ENCODE measurements at regions not wholly inside any gene's neighbourhood (a gene's known extent, or its start where the extent isn't known, plus 50 kb on each side); places are given as distances from the start of the nearest gene placed in this dataset.

DNA sequence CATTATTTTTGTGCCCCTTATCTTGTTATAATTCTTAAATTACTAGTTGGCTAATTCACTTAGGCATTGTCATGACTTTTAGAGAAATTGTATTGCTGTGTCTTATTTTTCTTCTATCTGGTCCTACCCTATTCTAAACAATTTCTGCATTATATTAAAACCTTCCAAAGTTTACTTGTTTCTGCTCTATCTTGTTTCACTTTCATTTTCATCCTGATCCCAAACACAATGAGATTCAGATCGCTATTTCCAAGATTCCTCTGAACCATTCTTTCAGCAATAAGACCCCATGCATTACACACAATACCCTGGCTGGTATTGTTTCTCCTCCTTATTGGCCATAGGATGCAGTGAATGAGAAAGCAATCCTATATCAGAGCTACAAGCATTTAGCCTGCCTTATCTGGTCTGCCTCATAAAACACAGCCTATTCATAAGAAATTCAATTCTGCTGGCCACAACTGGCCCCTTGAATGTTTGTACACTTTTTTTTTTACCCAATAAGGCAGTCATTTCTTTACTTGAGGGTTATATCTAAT is 69.9 kb upstream of the POU3F2 start:
- TF ChIP-seq, protein P1, sequence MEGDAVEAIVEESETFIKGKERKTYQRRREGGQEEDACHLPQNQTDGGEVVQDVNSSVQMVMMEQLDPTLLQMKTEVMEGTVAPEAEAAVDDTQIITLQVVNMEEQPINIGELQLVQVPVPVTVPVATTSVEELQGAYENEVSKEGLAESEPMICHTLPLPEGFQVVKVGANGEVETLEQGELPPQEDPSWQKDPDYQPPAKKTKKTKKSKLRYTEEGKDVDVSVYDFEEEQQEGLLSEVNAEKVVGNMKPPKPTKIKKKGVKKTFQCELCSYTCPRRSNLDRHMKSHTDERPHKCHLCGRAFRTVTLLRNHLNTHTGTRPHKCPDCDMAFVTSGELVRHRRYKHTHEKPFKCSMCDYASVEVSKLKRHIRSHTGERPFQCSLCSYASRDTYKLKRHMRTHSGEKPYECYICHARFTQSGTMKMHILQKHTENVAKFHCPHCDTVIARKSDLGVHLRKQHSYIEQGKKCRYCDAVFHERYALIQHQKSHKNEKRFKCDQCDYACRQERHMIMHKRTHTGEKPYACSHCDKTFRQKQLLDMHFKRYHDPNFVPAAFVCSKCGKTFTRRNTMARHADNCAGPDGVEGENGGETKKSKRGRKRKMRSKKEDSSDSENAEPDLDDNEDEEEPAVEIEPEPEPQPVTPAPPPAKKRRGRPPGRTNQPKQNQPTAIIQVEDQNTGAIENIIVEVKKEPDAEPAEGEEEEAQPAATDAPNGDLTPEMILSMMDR (IDR thresholded peaks at IDR 0.05; ENCODE audit: insufficient read depth, missing control alignments): no peak
- DNase-seq (ENCODE audit: insufficient read length, low spot score) (no peak), FAIRE-seq (no peak)

DNA sequence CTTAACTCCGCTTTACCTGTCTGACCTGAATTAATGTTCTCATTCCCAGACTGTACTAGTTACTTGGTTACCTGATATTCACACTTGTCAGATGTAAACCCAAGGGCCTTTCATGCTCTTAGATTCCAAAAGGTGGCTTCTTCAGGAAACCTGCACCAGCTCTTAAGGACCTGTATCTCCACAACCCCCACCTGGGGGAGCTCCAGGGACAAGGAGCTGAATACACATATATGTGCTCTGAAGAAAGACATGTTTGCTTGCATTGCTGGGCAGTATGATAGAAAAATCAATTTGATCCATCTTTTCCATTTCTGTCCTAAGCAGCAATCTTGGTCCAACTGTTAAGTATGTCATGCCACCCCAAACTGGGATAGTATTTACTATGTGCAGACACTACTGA is 64.8 kb upstream of the POU3F2 start:
- TF ChIP-seq, protein P1 (IDR thresholded peaks at IDR 0.05; ENCODE audit: insufficient read depth, missing control alignments): peak; percentile 36
- FAIRE-seq (no peak), DNase-seq (ENCODE audit: insufficient read length, low spot score) (no peak)

DNA sequence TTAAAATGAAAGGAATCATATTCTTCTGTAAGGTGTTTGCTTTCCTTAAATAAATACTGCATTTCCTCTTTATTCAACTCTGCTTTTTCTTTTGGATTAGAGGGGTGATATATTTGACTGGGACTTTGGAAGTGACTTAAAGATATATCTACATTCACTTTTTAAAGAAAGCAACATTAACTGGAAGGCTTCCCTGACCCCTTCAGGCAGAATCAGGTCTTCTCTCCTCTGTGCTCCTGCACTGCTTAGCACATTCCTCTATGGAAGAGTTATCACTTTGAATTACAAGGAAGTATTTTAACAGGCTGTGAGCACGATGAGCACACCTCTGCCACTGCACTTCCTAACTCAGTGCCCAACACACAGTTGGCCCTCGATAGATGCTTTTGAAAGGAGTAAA is 59.2 kb upstream of the POU3F2 start:
- TF ChIP-seq, protein P1 (IDR thresholded peaks at IDR 0.05; ENCODE audit: insufficient read depth, missing control alignments): no peak
- DNase-seq (ENCODE audit: insufficient read length, low spot score): no peak
- FAIRE-seq: no peak

DNA sequence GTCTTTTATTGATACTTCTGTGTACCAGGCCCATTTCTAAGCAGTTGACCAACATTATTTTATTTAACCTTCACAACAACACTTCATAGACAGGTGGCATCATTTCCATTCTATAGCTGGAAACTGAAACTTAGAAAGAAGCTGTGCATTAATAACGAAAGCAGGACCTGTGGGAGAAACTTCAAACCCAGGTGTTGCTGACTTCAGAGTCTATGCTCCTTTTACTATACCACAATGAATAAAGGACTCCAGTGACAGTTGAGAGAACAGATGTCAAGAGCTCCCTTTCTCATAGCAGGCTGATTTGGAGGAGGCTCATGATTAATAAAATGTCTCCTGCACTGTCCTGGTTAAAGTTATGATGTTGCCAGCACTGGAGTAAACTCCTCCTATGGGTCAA is 56.6 kb upstream of the POU3F2 start:
- TF ChIP-seq, protein P1 (IDR thresholded peaks at IDR 0.05; ENCODE audit: insufficient read depth, missing control alignments): no peak
- no peak for FAIRE-seq
- DNase-seq (ENCODE audit: insufficient read length, low spot score): no peak

DNA sequence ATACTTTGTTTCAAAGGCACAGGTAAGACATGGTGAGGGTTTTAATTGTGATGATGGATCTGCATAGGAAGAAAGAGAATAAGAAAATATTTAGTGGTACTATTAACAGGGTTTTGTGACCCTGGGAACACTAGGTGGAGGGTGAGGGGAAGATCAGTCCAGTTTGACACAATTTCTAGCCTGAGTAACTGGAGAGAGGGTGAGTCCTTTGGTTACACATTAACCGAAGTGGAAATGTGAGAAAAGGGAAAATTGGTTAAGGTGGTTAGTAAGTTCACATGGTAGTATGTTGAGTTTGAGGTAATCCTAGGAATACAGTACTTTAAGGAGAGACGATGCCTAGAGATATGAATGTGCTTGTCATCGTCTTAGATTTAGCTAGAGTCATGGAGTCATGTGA is 54.8 kb upstream of the POU3F2 start:
- DNase-seq (ENCODE audit: insufficient read length, low spot score): no peak
- TF ChIP-seq, protein P1 (IDR thresholded peaks at IDR 0.05; ENCODE audit: insufficient read depth, missing control alignments): no peak
- FAIRE-seq: no peak

DNA sequence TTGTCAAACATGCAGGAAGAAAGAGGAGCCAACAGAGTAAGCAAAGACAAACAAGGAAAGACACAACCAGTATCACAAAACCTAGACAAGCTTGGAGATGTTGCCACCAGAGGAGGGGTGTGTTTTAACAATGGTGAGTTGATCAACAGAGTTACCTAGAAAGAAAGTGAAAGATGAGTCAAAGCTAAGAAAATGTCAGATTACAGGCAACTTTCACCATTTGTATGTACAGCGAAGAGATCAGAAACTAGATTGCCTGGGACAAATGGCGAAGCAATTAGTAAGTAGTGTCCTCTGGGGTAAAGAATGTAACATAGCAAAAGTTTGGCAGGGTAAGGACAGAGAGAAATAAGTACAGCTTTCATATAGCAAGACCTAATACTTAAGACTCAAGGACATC is 51.6 kb upstream of the POU3F2 start:
- TF ChIP-seq, protein P1 (IDR thresholded peaks at IDR 0.05; ENCODE audit: insufficient read depth, missing control alignments): no peak
- no peak for DNase-seq (ENCODE audit: insufficient read length, low spot score)
- no peak for FAIRE-seq

DNA sequence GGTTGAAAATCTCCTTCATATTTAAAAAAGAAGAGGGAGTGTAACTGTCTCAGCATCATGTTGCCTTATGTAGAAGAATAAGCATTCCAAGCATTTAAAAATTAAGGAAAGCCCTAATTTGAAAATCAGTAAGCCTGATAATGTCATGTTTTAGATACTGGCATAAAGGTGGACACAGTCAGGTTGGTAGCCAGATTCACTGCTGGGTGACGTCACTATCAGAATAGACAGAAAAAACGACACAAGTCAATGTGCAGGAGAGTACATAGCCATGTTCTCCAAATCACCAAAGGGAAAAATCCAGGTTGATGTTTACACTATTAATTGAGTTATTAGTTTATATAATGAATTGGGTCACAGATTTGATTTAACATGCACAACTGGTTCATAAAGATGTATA is 50.8 kb upstream of the POU3F2 start:
- TF ChIP-seq, protein P1 (IDR thresholded peaks at IDR 0.05; ENCODE audit: insufficient read depth, missing control alignments): no peak
- no peak for FAIRE-seq
- no peak for DNase-seq (ENCODE audit: insufficient read length, low spot score)
